GM12874 (cell line): ENCODE measurements at regions not wholly inside any gene's neighbourhood (a gene's known extent, or its start where the extent isn't known, plus 50 kb on each side); places are given as distances from the start of the nearest gene placed in this dataset.

ENCODE experiments used
- CTCF ChIP-seq: IDR thresholded peaks from 2 replicates; pipeline ENCODE4 v1.5.1; 2011; ENCODE audit warnings: low read depth, mild to moderate bottlenecking, control low read depth, low read length, moderate library complexity; ENCODE audit not compliant: insufficient read depth

- TF ChIP-seq CTCF = no peak
These were observed 1273.4 kb downstream of the ROBO2 start for GRCh38 chr3:78313332-78313731.

DNA sequence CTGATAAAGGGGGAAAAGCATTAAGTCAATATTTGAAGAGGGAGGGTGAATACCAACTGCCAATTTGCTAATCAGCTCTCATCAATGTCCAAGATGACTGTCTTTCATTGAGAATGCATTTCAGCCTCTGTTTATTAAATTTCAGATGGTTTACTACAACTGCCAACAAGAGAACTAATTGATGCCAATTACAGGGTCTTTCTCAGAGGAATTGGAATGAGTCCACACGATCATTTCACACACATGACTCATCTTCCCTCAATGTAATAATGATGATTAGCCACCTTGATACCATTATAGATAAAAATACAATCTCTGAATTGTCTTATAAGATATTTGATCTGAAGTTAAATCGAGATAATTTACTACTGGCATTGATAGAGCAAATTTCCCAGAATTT is 1274.4 kb downstream of the ROBO2 start:
- no peak for TF ChIP-seq CTCF

DNA sequence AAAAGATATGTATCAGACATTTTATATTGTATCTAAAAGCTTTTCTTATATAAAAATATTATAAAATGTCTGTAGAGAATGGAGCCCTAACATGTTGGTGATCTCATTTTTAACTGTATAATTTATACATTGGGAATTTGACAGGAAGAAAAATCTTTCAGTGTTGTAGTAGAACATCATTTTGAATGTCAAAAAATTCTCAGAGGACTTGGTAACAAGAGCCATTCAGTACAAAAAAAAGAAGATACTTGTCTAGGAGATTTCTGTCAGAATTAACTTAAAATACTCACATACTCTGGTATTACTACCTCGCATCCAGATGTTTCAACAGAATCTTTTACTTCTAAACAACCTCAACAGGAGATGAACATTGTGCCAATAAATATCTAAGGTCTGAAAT is 1277.9 kb downstream of the ROBO2 start:
- no peak for TF ChIP-seq CTCF

GRCh38 chr3:78322780-78323179 is 1282.9 kb downstream of the ROBO2 start:
- no peak for TF ChIP-seq CTCF

DNA sequence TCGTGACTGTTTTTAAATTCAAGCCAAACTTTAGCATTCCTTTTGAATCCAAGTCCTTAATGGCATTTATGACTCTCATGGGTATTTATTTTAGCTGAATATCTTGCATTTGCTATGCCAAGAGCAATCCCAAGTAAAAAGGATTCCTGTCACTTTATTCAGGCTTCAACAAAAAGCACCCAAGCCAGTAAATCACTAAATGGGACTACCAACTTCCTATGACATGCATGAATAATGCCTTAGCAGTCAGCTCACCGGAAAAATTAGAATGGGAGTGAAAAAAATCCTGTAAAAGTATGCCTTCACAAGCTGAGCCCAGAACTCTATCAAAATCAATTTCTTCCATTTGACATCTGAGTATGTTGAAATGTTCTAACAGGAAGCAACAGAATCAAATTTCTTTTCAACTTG is 1297.9 kb downstream of the ROBO2 start:
- no peak for TF ChIP-seq CTCF

DNA sequence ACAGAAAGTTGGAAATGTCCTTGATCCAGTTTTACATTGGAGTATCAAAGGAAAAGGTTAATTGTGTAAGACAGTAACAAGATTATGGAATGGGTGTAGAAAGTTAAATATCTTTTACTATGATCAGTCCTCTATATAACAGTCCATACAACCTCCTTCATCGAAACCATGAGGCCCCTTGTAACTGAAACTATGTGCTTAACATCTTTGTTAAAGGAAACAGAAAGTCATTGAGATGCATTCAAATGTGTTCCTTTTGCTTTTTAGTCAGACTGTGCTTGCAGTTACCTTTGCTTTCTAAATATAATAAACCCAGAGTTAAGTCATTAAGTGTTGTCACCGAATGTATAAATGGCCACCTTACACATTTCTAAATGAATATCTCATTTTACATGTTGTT is 1298.5 kb downstream of the ROBO2 start:
- no peak for TF ChIP-seq CTCF

- no peak for TF ChIP-seq CTCF
These were observed 1303.3 kb downstream of the ROBO2 start for GRCh38 chr3:78343221-78343620.

- no peak for TF ChIP-seq CTCF
These were observed 1305.0 kb downstream of the ROBO2 start for GRCh38 chr3:78344918-78345317.
